GM12872 (cell line): ENCODE measurements at regions not wholly inside any gene's neighbourhood (a gene's known extent, or its start where the extent isn't known, plus 50 kb on each side); places are given as distances from the start of the nearest gene placed in this dataset.

ENCODE experiments used
- TF ChIP-seq, protein P1 (sequence below): IDR thresholded peaks from 3 replicates; pipeline ENCODE4 v1.5.1; 2011; ENCODE audit warnings: low read depth, mild to moderate bottlenecking, low read length, moderate library complexity; ENCODE audit not compliant: insufficient read depth

DNA sequence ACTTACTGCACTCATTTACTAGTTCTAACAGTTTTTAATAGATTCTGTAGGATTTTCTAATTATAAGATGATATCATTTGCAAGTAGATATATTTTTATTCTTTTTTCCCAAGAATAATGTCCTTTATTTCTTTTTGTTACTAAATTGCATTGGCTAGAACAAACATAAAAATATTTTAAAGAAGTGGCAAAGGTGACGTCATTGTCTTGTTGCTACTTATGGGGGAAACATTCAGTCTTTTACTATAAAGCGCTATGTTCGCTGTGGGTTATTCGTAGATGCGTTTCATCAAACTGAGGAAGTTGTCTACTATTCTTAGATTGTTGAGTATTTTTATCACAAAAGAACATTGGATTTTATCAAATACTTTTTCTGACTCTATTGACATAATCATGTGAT lies 765.2 kb upstream of the POU3F3 start:
- TF ChIP-seq, protein P1, sequence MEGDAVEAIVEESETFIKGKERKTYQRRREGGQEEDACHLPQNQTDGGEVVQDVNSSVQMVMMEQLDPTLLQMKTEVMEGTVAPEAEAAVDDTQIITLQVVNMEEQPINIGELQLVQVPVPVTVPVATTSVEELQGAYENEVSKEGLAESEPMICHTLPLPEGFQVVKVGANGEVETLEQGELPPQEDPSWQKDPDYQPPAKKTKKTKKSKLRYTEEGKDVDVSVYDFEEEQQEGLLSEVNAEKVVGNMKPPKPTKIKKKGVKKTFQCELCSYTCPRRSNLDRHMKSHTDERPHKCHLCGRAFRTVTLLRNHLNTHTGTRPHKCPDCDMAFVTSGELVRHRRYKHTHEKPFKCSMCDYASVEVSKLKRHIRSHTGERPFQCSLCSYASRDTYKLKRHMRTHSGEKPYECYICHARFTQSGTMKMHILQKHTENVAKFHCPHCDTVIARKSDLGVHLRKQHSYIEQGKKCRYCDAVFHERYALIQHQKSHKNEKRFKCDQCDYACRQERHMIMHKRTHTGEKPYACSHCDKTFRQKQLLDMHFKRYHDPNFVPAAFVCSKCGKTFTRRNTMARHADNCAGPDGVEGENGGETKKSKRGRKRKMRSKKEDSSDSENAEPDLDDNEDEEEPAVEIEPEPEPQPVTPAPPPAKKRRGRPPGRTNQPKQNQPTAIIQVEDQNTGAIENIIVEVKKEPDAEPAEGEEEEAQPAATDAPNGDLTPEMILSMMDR, result no peak

DNA sequence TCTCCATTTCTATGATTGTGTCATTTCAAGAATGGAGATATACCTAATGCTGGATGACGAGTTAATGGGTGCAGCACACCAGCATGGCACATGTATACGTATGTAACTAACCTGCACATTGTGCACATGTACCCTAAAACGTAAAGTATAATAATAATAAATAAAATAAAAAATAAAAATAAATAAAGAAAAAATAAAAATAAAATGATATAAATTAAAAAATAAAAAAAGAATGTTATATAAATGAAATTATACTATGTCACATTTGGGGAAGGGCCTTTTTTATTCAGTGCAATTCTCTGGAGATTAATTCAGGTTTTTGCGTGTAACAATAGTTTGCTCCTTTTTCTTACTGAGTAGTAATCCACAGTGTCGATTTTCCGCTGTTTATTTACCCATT lies 763.5 kb upstream of the POU3F3 start:
- TF ChIP-seq, protein P1, result no peak

DNA sequence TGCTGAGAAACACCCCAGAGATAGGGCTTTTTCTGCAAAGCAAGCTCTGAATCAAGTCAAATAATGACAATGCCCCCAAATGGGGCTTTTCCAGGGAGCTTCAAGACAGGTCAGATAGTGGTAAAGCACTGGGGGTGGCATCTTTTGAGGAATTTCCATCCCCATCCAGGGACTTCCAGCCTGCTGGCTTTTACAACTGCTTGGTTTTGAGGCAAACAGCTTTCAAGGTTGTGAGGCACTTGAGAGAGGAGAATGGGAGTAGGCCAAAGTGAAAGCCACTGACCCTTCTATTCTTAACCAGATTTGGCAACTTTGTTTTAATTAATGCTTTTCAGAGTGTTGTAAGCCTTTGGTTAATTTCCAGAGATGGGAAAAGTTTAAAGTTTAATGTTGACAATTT lies 762.0 kb upstream of the POU3F3 start:
- TF ChIP-seq, protein P1, result no peak

DNA sequence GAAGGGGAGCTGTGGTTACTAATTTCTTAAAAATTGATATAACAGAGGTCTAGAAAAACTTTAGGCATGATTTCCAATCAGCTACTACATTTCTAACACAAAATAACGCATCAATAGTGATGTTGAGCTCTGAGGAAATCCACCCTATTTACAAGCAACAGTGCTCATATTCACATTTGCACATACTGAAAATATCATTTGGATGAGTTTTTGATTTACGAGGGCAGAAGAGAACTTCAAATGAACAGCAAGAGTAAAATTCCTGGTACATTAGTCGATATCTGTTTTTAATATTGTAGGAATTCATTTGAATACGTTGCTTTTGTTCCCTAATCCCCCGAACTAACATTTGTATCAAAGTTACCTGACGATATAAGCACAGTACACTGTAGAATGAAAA lies 761.0 kb upstream of the POU3F3 start:
- TF ChIP-seq, protein P1, result no peak

DNA sequence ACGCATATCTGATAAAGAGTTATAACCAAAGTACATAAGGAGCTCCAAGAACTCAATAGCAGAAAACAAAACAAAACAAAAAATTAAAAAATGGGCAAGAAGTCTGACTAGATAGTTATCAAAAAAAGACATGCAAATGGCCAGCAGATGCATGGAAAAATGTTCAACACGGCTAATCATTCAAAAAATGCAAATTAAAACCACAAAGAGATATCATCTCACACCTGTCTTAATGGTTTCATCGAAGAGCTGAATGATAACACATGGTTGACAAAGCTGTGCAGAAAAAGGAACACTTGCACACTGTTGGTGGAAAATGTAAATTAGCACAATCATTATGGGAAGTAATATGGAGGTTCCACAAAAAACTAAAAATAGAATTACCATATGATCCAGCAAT lies 751.3 kb upstream of the POU3F3 start:
- TF ChIP-seq, protein P1, result no peak

DNA sequence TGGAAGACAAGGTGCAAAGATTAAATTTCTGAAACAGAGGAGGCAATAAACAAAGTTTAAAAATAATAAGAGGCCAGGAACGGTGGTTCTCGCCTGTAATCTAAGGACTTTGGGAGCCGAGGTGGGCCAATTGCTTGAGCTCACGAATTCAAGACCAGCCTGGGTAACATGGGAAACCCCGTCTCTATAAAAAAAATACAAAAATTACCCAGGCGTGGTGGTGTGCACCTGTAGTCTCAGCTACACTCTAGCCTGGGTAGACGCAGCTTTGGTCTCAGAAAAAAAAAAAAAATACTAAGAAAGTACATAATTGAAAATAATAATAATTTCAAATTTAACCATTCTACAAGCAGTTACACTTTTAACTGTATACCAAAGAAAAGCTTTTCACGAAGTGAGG lies 744.6 kb upstream of the POU3F3 start:
- TF ChIP-seq, protein P1, result no peak

DNA sequence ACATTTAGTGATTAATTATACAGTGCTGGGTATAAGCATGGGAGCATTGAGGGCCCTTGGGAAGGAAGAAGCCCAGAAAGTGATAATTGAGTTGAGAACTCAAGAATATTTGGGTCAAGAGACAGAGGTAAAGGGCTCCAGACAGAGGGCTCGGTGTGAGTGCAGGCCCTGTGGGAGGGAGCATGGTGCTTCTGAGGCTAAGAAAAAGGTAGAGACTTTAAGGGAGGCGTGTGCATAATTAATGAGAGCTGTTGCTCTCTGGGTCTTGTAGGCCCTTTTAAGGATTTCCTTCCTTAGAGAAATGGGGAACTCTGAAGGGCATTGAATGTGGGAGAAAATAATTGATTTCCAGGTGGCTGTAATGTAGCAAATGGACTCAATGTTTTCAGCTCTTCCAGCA lies 735.0 kb upstream of the POU3F3 start:
- TF ChIP-seq, protein P1, result no peak

DNA sequence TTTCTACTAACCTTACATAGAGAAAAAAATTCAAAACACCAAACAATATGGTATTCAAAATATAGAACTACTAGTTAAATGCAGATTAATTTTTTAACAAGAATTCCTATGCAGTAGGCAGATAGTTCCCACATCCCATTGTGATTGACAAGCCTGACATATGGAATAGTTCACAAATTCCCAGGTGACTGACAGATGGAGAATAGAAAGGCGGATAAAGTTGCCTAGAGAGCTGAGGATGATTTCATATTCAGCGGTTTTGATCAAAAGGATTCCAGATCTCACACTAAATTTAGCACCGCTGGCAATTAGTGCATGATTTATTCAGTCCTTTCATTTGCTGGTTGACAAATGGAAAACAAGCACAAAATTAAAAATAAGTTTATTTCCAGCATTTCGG lies 733.7 kb upstream of the POU3F3 start:
- TF ChIP-seq, protein P1, result no peak
